Body of pancreas (tissue), 4 donors: ENCODE measurements at regions not wholly inside any gene's neighbourhood (a gene's known extent, or its start where the extent isn't known, plus 50 kb on each side); places are given as distances from the start of the nearest gene placed in this dataset.

ENCODE experiments used
- CTCF ChIP-seq, 7 experiments: fragments of 450-650 bp in 4 of 7; fragments of 200-600 bp in 3 of 7; sonication (generic) in 3 of 7; IDR thresholded peaks; one replicate each; pipeline ENCODE4 v1.5.1; 2016 to 2019; ENCODE audit warnings: antibody characterized with exemption in 7 of 7
- POLR2A ChIP-seq, 3 donors: fragments of 450-650 bp; IDR thresholded peaks; one replicate each; pipeline ENCODE4 v1.6.1; 2016; ENCODE audit warnings: antibody characterized with exemption in 3 of 3, mild to moderate bottlenecking in 2 of 3

- TF ChIP-seq CTCF (IDR thresholded peaks at IDR 0.05) (no peak), POLR2A (IDR thresholded peaks at IDR 0.05) (no peak)
Measured at GRCh38 chr4:3858765-3859388, 92.7 kb downstream of the ADRA2C start.
